HS-5 (cell line): ENCODE measurements at regions not wholly inside any gene's neighbourhood (a gene's known extent, or its start where the extent isn't known, plus 50 kb on each side); places are given as distances from the start of the nearest gene placed in this dataset.

Source experiments
- DNase-seq: peaks from one replicate; pipeline ENCODE4 v3.0.0-alpha.2; 2012; ENCODE audit warnings: low read depth

DNA sequence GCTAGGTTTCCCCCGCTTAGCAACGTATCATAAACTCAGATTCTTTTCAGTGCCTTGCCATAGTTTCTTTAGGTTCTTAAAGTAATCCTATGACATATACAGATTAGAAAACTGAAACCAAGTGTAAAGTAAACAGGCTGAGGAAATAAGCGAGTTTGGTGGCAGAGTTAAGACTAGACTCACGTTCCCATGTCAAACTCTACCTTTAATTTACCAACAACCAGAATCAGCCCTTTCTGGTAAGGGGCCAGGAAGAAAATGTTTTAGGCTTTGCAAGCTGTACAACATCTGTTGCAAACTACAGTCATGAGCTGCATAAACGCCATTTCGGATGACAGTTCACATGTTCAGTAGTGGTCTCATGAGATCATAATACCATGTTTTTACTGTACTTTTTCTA is 128.0 kb upstream of the PRICKLE2 start:
- no peak for DNase-seq

DNA sequence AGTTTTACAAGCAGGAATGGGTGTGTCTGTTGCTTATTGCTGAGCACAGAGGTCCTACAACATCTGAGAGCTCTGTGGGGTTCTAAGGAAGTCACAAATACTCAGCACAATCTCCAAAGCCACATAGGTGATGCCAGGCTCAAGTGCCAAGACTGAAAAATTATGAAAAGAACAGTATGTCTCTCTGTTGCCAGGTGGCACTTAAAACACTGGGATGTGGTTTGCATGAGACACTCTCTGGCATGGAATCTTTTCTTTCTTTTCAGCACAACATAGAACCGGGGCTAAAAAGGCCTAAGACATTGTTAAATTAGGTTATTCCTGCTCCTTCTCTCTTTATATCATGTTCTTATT is 127.3 kb upstream of the PRICKLE2 start:
- no peak for DNase-seq

DNA sequence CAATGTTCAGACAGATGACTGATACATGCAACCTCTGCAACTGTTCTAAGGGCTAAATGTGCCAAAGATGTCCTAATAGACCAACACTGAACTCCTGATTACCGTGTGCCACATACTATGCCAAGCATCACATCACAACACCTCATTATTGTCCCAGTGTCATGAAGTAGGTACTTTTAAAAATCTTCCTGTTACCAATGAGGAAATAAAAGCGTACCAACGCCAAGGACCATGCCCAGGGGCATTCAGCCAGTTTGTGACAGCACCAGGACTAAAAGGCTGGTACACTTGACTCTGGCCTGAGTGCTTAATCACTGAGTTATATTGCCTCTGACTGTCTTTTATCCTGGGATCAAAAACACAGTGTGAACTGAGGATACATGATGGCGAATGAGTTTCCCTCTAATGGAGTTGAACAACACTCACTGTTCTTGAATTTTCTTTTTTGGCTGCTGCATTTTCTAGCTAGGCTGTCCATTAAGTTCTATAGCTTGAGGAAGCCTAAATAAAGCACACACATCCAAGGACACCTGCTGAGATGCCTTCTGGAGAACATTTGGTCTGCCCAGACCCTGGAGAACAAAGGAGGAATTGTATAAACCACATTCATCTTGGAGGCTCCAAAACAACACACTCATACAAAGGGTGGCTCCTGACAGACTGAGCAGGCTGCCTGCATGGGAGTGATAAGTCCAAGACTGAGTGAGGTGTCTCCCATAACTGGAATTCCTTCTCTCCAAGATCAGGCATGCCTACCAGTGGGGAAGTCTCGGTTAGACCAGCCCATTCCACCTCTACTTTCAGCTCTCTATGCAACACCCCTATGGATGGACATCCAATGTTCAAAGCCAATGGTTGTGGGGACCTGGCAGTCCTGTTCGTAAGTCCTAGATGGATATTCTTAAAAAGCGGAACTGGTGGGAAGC is 126.7 kb upstream of the PRICKLE2 start:
- DNase-seq, result no peak

DNA sequence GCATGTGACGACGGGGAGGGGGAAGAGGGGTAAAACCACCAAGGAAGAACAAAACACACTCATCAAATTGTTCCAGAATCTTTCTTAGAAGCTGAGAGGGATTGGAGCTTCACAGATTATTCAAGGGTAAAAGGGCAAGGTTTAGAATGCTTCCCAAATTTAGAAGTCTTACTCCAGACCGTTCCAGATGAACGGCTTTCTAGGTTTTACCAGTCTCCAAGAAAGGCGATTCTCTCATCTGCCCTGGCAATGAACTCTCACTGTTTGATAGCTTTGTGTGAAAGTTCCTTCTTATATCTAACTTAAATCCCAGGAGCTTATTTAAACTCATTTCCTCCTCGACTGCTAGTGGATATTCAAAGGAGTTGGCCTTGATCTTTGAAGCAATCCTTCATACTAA is 124.3 kb upstream of the PRICKLE2 start:
- DNase-seq, result no peak

DNA sequence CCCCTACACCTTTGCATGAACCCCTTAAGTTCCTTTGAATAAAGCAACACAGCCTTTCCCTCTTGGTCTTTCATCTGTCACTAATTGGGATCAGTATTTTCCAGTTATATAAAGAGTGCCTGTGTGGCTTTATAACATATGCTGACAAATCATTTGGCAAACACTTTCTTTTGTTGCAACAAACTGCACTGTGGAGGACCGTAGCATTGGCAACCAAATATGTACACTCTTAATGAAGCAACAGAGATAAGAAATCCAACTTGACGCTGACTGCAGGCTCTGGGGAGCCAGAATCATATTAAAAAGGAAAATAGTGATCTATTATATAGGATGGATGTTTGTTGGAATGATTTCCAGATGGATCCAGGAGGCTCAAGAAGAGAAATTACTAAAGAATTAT is 120.1 kb upstream of the PRICKLE2 start:
- no peak for DNase-seq

DNA sequence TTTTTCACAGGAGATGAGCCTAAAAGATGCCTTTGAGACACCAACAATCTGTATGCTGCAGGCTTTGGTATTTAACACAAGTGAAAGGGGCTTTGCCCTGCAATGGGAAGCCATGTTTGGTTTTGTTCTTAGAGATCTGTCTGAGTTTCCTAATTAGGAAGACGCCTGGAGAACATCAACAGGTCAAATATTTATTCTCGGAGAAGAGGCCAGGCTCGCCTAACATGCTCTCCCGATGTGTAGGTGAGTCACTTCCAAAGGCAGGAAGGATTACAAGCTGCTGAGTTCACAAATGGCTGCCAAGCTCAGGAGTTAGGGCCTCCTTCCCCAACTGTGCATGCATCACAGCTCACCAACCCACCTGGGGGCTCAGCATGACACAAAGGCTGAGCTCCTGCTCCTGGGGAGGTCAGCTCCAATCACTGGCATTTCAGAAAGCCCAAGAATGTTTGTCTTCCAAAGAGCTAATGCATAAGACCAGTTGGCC is 119.5 kb upstream of the PRICKLE2 start:
- DNase-seq, result no peak

DNA sequence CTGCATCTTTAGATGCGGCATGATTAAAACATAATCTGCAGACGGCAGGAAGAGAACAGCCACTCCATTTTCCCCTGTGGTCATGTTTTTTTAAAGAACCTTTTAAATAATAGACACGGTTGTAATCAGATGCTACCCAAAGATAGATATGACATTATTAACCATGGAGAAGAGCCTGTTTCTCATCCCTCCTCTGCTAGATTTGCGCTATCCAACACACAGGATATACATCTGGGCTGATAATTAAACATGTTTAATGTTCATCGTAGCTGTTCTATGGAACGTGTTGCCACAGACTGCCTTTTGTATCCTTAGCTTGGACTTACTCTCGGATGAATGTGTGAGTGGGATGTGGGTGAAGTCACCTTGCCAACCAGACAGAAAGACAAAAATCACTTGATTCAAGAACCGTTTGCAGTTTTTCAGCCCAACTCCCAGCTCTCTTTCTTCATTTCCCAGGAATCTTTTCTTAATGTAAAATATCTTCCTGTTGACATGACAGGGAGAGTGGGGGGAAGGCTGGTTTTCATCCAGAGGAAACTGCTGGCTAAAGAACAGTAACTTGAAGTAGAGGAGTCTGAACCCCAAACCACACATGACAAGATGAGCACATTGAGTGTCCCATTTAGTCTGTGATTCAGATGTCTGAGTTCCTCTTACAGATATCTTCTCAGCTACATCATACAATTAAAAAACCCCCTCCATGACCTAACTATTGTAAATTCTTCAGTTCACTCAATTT is 118.6 kb upstream of the PRICKLE2 start:
- no peak for DNase-seq

DNA sequence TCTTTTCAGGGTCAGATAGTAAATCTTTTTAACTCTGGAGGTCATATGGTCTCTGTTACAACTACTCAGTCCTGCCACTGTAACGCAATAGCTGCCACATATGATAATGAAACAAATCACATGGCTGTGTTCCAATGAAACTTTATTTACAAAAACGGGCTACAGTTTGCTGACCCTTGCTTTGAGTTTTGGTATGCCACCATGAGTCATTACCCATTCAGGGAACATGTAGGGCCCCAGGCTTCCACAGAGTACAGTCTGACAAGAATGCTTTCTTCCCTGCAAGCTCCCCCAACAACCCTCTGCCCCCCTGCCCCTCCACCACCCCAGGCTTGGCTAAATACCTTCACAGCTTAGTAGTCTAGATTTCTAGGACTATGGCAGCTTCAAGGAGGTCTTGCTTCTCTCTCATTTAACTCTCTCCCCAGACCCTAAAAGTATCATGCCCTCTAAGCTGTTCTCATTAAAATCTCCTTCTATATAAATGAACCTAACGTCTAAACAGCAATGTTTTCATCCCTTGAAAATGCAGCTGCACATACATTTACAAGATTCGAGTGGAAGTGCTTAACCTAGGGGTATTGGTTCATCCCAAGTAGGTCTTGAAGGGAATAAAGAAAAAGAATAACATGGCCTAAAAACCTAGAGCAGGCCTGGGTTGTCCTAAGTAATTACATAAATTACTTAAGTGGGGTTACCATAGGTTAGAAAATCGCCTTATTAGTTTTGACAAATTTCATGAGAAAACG is 117.8 kb upstream of the PRICKLE2 start:
- peak; percentile 61 for DNase-seq

DNA sequence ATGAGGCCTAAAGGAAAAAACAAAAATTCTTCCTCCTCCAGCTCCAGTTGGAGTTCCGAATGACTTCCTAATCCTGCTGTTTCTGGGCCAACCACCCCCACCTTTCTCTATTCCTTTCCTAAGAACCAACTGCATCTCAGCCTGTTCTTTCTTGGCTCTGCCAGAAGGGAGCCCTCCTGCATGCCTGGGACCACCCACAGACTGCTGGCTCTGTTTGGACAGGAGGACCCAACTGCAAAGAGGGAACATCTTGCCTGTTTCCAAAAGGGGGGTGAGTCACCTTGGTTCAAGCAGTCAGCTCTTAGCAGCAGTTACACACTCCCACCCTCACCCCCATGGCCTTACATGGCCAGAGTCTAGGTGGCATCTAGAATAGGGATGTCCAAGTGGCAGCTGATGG is 116.0 kb upstream of the PRICKLE2 start:
- DNase-seq, result no peak

DNA sequence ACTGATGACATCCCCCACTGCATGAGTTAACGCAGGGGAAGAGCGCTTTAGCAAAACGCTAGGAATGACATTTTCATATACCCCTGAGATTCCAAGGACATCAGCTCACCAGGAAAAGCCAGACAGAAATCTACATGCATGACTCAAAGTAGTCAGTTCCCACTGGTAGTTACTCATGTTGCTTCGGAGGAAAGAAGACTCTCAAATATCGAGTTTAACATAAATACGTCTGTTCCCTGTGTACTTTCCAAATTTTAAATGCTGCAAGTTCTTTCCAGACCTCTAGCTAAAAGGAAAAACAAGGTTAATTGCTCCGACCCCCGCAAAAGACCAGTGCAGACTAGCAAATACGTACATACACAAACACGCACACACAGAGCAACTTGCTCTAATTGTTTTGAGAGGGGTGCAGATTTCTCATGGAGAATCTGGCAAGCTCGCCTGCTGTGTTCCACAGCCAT is 115.4 kb upstream of the PRICKLE2 start:
- DNase-seq, result peak; percentile 71

DNA sequence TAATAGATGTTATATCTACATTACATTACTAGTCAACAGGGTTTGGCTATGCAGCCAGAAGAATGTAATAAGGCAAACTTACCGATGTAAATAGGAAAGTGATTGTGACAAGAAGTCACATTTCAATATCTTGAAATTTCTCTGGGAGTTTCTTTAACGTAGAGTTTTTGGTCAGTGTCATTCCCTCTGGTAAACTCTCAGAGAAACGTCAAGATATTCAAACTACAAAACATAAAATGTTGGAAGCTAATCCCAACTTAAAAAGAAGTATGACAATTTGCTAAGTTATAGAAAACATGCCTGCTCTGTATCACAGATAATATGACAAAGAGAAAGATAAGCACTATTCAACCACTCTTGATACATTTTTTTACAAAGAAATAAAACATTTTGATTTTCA is 111.2 kb upstream of the PRICKLE2 start:
- no peak for DNase-seq

DNA sequence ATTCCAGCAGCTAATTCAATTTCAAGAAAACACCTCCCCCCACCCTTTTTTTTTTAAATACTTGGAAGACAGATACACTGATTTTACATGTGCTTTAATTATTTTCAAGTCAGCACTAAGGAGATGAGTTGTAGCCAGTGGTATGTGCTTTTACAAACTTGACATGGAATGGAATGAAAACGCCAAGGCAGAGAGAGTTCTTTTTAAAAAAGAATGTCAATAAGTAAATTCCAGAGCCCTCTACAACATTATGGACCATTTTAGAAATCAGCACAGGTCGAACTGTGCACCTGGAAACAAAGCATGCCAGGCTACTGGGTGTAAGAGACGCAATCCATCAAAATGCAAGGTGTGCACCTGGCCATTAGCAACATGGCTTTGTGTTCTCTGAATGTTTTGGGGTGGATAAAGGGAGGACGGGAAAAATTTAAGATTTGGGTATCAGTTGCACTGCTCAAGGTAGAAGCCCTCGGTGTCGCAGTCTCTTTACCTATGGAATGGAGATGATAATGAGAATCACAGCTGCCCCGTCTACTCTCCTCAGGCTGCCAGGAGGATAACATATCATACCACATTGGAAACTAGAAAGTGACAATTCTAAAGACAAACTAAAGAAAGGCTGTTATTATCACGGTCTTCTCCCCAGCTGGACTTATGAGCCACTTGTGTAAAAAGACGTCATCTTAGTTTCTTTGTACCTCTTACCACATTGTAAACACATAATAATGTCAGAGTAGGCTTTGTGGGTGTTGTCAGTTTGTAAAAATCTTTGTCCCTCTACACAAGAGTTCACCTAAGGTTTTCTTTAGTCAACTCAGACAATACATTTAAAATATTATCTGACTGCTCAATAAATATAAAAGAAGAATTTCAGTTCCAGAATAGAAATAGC is 107.4 kb upstream of the PRICKLE2 start:
- DNase-seq, result no peak

DNA sequence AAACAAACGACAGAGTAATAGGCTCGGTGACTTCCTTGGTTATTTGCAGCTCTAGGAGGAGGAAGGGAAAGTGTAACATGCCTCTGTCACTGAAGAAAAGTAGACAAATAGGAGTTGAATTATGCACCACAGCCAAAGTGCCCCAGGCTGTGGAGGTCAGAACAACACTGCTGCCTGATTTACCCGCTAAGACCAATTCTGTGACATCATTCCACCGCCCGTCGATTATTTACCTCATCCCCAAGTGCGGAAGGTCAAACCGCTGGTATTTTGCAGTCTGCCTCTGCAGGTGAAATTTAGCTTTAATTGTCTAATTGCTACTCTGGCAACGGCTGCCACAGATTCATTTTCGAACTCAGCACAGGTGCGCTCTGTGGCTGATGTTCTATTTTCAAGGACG is 106.3 kb upstream of the PRICKLE2 start:
- DNase-seq, result no peak

DNA sequence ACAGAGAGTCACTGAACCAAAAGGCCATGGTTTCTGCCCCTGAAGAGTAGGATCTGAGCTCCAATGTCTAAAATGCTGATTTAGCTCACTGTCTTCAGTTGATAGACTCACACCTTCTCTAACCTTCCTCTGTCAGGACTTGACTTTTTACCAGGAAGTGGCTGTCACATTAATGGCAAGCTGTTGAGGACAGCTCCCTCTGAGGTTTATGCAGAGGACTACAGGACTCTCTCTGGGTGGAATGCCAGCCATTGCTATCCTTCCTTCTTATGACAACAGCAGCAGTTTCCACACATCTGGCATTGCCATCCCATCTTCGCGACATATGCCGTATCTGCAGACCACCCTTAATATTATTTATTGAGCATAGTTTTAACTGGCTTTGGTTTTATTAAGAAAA is 103.8 kb upstream of the PRICKLE2 start:
- DNase-seq, result no peak

DNA sequence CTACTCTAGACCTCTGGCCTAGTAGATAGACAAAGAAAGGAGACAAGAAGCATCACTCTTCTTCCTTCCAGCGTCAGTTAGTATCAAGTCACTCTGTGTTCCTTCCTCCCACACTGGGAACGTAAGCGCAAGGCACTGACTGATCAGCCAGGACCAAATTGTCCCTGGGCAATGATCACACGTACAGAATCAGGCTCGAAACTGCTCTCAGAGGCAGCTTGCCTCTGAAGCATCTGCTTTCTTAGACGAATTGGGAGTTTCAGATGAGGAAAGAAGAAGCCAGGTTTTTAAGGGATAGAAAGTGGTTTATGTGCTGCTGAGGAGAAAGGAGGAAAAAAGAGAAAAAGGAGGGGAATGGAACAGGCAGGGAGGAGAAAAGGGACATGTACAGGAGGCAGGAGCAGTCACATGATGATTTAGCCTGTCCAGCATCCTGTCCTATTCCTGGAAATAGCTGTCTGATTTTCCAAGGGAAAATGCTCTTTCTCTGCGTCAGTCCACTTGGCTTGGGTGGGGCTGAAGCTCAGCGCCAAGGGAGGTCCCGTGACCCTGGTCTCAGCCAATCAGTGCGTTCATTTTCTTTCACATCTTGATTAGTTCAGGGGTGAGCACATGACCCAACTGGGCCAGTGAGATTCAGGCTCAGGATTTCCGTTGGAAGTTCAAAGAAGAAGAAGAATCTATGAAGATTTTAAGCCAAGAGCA is 102.0 kb upstream of the PRICKLE2 start:
- DNase-seq, result no peak

DNA sequence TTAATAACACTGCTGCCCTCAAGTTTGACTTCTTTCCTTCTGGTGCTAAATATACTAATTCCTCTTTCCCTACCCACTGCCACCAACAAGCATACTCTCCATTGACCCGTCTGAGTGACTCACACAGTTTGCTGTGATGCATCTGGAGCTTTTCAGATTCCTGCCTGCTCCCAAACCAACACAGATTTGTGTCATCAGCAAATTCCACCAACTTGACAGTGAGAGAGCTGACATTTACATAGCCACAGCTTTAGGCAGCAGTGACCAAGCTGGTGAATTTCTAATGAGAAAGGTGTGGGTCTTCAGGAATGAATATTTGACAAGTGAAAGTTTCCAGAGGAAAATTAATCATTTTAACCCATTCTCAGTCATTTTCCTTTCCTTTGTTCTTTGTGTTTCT is 96.5 kb upstream of the PRICKLE2 start:
- DNase-seq, result peak; percentile 69

DNA sequence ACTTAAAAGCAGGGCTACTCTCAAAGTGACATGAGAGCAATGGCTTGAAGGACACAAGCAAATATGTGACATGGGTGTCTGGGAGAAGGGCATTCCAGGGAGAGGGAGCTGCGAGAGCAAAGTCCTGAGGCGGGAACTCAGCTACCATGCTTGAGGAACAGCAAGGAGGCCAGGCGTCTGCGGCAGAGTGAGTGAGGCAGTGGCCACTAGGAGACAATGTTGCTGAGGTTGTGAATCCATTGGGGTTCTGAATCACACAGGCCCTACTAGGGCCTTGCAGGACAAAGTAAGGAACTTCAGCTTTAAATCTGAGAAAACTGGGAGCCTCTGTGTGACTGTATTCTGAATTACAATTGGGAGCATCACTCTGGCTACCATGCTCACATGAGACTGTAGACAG is 94.1 kb upstream of the PRICKLE2 start:
- no peak for DNase-seq

DNA sequence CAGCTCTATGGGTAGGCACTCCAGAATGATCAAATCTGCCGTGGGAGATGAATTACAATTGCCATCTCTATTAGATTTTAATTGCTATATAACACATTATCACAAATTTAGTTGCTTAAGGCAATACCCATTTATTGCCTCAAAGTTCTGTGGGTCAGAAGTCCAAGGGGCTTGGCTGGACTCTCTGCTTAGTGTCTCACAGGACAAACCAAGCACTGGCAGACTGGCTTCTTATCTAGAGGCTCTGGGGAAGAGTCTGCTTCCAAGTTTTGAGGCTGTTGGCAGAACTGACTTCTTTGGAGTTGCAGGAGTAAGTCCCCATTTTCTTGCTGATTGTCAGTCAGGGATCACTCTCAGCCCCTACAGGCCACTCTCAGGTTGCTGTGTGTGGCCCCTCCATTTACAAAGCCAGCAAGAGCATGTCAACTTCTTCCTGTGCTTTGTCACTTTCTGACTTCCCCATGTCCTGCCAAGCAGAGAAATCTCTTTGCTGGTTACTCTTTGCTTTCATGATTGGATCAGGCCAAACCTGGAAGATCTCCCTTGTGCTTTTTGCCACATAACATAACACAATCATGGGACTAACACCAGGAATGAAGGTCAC is 93.5 kb upstream of the PRICKLE2 start:
- no peak for DNase-seq

DNA sequence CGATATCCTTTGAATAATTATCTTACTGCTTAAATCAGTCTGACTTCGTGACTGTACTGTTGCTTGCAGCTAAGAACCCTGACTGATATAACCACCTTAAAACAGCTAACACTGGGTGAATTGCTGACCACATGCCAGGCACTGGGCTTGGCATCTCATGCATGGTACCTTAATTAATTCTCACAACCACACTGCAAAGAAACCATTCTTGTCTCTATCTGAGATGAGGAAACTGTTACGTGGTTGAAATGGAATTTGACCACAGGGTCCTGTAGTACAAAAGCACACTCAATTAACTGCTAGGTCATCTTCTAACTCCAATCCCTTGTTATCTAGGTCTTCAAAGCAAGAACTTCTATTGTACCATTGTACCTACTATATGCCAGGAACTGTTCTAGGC is 92.7 kb upstream of the PRICKLE2 start:
- no peak for DNase-seq

DNA sequence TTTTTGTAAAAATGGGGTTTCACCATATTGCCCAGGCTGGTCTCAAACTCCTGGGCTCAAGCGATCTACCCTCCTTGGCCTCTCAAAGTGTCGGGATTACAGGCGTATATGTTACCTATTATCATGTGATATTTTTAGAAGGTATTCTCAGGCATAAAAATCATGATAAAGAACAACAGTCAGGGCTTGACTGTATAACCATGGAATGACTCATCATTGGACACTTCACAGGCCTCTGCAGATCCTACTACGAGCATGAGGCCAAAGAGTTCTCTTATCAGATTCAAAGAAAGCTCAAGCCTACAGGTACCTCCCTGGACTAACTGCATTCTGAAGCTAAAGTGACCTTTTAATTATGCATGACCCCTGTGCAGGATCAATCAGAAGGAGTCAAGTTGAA is 91.7 kb upstream of the PRICKLE2 start:
- no peak for DNase-seq
